ENCODE measurements at regions not wholly inside any gene's neighbourhood (a gene's known extent, or its start where the extent isn't known, plus 50 kb on each side); places are given as distances from the start of the nearest gene placed in this dataset.

GRCh38 chr10:44008917-44009709 lies 360.4 kb upstream of the ZNF32 start:
- Histone ChIP-seq H3K4me3 (no peak overlapping the region), H3K27ac (peak overlapping the region in 1 of 8 donors; percentile 22), H3K27me3 (replicated peaks in 1 of 7) (no peaks in the 10 kb centered on the region), H3K9me3 (no peaks in the 10 kb centered on the region), H3K36me3 (no peaks in the 10 kb centered on the region), H3K4me1 (peaks cover 0 to 5% (median 0%) of the 10 kb centered on the region in 6 donors)
- DNase-seq = no peak
- TF ChIP-seq POLR2AphosphoS5 (IDR thresholded peaks at IDR 0.05) = no peak
- 66 to 73% (median 70%) methylated on average over 11 of the region's 11 CpGs for whole genome bisulfite sequencing, 5 donors
- intact Hi-C loops (cut with DNase I; ENCODE audit: low total_unique reads) = no loop called here

GRCh38 chr10:44008270-44008916 lies 359.7 kb upstream of the ZNF32 start:
- TF ChIP-seq CTCF (IDR thresholded peaks at IDR 0.05 in 8 of 11, conservative IDR thresholded peaks at IDR 0.05 in 3 of 11) (no peak), POLR2AphosphoS5 (IDR thresholded peaks at IDR 0.05) (no peak), POLR2A (IDR thresholded peaks at IDR 0.05) (no peak)
- H3K27ac ChIP-seq = peak overlapping the region in 1 of 8 donors; percentile 22
- no peaks in the 10 kb centered on the region for H3K36me3 ChIP-seq
- H3K4me3 ChIP-seq = no peak overlapping the region
- 50 to 80% (median 68%) methylated on average over 9 to 10 of the region's 10 CpGs for WGBS, 5 donors
- peaks cover 0 to 5% (median 0%) of the 10 kb centered on the region in 6 donors for H3K4me1 ChIP-seq
- no peak for DNase-seq
- H3K27me3 ChIP-seq (replicated peaks in 1 of 7) = no peaks in the 10 kb centered on the region
- H3K9me3 ChIP-seq = no peaks in the 10 kb centered on the region
- intact Hi-C loops (cut with DNase I; ENCODE audit: low total_unique reads) = no loop called here

- 72 to 95% (median 75%) methylated on average over 1 of the region's 1 CpG for WGBS, 5 donors
Measured at GRCh38 chr10:44006771-44007170, 358.1 kb upstream of the ZNF32 start.

GRCh38 chr10:44005788-44006099 lies 357.1 kb upstream of the ZNF32 start:
- no peak overlapping the region for H3K27ac ChIP-seq
- H3K4me1 ChIP-seq = peaks cover 0 to 5% (median 0%) of the 10 kb centered on the region in 6 donors
- H3K27me3 ChIP-seq (replicated peaks in 1 of 7) = no peaks in the 10 kb centered on the region
- intact Hi-C loops (cut with DNase I; ENCODE audit: low total_unique reads) = no loop called here
- 86 to 90% (median 88%) methylated on average over 12 of the region's 12 CpGs for WGBS, 5 donors
- DNase-seq = no peak
- H3K4me3 ChIP-seq = no peak overlapping the region
- no peaks in the 10 kb centered on the region for H3K36me3 ChIP-seq
- no peak for TF ChIP-seq POLR2A (IDR thresholded peaks at IDR 0.05)
- no peak for TF ChIP-seq POLR2AphosphoS5 (IDR thresholded peaks at IDR 0.05)
- no peak for TF ChIP-seq CTCF (IDR thresholded peaks at IDR 0.05 in 8 of 11, conservative IDR thresholded peaks at IDR 0.05 in 3 of 11)
- no peaks in the 10 kb centered on the region for H3K9me3 ChIP-seq

More at GRCh38 chr10:44006771-44007170, 358.1 kb upstream of the ZNF32 start:
- Histone ChIP-seq H3K27ac (no peak overlapping the region), H3K27me3 (replicated peaks in 1 of 7) (no peaks in the 10 kb centered on the region), H3K9me3 (no peaks in the 10 kb centered on the region), H3K4me3 (no peak overlapping the region), H3K36me3 (no peaks in the 10 kb centered on the region), H3K4me1 (peaks cover 0 to 5% (median 0%) of the 10 kb centered on the region in 6 donors)
- intact Hi-C loops (cut with DNase I; ENCODE audit: low total_unique reads) = no loop called here
- no peak for DNase-seq
- TF ChIP-seq CTCF (IDR thresholded peaks at IDR 0.05 in 8 of 11, conservative IDR thresholded peaks at IDR 0.05 in 3 of 11) (no peak), POLR2A (IDR thresholded peaks at IDR 0.05) (no peak), POLR2AphosphoS5 (IDR thresholded peaks at IDR 0.05) (no peak)
